Activated gamma-delta T cell treated with anti-CD3 and anti-CD28 coated beads, Interleukin-2, amount 50 U/mL, for 16 hours (primary cell): ENCODE measurements at regions not wholly inside any gene's neighbourhood (a gene's known extent, or its start where the extent isn't known, plus 50 kb on each side); places are given as distances from the start of the nearest gene placed in this dataset.
A peak's percentile ranks its signal among the peaks of the same experiment; 100 is the strongest.
"Not testable (repeated sequence)": the region's sequence is repeated elsewhere in the genome, so short reads cannot be mapped to it uniquely, and the experiment has no call there.

Experiments
- DNase-seq: peaks from one replicate; pipeline ENCODE4 v3.0.0-alpha.2; 2020; ENCODE audit warnings: low read depth

GRCh38 chr9:15113288-15113687 is 193.7 kb downstream of the TTC39B start:
- no peak for DNase-seq

- DNase-seq = no peak
Observed at GRCh38 chr9:15111071-15111470, 195.9 kb downstream of the TTC39B start.

- peak; percentile 5 for DNase-seq
Observed at GRCh38 chr9:15104826-15105420, 194.7 kb upstream of the FREM1 start.

DNA sequence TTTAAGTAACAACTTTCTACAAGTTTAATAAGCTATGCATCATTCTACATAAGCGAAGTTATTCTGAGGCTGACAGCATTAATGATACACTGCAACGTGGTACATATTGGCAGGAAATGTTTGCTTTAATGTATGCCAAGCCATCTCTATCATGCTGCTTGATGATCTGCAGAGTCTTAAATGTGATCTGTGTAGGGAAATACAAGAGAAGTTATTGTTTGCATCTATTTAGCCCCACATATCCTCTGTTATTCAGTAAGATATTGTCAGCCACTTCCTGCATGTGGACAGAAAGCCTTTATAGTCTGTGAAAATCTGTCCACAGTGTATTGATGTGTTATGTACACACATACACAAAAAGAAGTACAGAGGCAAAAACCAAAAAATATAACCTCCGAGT is 193.1 kb upstream of the FREM1 start:
- no peak for DNase-seq

DNA sequence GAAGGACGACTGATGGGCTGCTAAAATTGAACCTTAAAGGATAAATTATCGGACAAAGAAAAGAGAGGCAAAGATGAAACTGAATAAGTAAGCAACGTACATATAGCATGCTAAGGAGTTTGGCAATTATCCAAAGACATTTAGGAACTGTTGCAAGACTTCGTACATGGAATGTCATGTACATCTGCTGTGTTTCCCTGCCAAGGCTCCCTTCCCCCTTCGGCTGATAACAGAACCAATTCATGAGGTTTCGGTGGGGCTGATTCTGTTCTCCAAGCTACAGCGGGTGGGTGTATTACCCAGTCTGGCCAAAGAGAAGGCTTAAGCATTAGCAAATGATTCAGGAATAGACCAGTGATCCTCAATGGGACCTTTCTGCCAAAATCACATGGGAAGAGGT is 190.9 kb upstream of the FREM1 start:
- DNase-seq = no peak

- no peak for DNase-seq
Observed at GRCh38 chr9:15100571-15100970, 190.3 kb upstream of the FREM1 start.

DNA sequence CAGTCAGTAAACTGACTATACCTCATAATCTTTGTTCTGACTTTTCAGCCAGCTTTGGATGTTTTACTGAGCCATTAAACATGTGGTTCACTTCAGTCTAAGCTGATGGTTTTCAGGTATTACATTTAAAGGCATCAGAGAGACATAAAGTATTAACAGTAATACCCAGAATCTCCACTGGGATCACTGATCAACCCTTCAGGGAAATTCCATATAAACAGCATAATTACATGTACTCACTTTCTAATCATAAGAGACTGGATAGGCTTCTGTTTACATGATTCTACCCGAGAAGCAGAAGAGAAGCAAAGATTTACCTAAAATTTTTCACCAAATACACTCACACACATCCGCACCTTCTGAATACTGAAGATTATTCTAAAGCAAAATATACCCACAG is 186.7 kb upstream of the FREM1 start:
- no peak for DNase-seq

GRCh38 chr9:15086778-15087324 is 176.6 kb upstream of the FREM1 start:
- DNase-seq = no peak

DNA sequence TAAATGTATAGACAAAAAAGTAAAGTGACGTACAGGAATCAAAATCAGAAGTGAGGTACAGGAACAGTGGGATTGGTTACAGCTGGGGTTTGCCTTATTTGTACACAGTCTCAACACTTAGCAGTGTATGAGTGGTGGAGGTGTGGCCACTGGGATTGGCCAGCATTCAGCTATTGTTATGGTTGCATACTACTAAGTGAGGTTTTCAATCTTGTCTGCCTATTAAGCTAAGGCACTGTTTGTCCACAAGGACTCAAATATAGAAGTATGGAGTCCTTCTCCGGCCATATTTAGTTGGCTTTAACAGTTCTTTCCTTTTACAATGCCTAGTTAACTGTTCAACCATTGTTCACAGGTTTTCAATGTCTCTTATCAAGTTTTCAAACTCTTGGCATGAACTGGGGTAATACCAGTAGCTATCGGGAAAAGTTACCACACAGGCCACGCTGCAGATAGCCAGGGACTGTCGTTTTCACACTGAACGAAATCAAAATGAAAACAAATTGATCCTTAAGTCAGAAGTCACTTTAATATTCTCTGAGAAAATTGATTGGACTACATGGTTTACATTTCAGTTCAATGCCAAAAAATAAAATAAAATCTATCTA is 176.0 kb upstream of the FREM1 start:
- DNase-seq = no peak

GRCh38 chr9:15081021-15081753 is 171.0 kb upstream of the FREM1 start:
- no peak for DNase-seq

DNA sequence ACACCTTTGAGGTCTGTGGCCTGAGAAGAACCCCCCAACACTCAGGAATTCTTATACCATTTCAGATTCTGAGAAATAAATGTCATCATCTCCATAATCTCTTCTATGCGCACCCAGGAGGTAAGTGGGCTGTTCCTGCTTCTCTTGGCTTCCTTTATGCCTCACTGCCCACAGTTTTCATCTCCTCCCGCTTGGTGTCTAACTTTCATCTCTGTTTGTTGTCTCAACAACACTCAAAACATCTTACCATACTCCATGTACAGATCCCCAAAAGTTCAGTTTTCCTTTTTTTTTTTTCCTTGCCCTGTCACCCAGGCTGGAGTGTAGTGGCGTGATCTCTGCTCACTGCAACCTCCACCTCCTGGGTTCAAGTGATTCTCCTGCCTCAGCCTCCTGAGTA is 170.2 kb upstream of the FREM1 start:
- no peak for DNase-seq

GRCh38 chr9:15079989-15080388 is 169.8 kb upstream of the FREM1 start:
- no peak for DNase-seq

- no peak for DNase-seq
Observed at GRCh38 chr9:15077946-15078729, 167.9 kb upstream of the FREM1 start.

DNA sequence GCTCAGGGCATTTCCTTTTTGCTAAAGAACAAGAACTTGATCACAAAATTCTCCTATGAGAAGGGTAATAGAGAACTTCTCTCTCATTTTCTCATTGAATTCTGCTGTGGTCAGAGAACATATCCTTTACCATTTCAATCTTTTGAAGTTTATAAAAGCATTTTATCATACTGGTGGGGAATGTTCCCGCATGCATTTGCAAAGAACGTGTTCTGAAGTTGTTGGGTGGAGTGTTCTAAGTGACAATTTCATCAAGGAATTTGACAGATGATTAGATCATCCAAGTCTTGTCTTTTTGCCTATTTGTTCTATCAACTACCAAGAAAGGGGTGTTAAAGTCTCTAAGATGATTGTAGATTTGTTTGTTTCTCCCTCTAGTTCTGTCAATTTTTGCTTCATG is 163.4 kb upstream of the FREM1 start:
- no peak for DNase-seq

DNA sequence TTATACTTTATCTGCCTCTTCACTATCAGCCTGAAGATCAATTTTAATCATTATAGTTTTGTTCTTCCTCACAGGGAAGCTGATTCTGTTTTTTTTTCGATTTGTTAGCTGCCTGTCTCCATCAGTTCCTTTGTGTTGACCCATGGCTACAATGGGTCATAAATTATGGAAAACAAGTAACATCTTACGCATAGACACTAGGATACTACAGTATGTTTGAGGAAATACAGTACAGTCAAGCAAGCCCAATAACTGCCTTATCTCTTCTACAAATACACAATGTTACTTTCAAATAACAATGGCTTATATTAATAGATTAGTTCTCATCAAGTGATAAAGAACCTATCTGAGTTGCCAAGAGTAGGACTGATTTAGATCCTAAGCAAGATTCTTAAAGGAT is 160.5 kb upstream of the FREM1 start:
- DNase-seq = no peak

- no peak for DNase-seq
Observed at GRCh38 chr9:15069106-15069505, 158.9 kb upstream of the FREM1 start.

GRCh38 chr9:15068261-15068660 is 158.0 kb upstream of the FREM1 start:
- DNase-seq = no peak

DNA sequence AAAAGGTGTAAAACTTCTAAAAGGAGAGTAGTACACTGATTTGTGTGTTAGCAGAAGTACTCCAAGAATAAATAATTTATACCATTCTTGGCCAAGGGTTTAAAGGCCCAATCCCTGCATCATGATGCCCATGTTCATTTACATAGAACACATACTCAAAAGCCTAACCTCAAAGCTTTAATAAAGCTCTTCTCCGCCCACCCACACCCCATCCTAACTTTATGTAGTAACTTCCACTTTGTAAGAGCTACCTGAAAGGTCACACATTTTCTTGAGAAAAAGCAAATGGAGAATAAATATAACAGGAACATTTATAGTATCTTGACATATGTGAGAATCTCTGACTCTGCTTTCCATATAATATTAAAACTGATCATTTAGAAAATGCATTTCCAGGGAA is 148.8 kb upstream of the FREM1 start:
- no peak for DNase-seq

DNA sequence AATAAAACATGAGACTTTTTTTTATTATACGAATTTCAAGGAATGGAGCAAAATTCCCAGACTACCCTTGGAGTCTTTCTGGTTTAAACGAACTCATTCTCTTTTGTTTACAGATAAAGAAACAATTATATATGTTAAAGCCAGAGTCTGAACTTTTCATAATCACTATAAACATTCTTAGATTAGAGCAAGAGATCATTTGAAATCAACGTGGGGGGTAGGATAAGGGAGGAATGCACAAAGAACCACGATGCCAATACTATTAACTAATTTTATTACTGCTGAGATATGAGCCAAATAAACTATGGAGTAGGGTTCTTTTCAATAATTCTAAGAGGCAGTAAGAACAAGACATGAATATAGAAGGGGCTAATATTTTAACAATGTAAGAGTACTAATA is 148.0 kb upstream of the FREM1 start:
- no peak for DNase-seq

DNA sequence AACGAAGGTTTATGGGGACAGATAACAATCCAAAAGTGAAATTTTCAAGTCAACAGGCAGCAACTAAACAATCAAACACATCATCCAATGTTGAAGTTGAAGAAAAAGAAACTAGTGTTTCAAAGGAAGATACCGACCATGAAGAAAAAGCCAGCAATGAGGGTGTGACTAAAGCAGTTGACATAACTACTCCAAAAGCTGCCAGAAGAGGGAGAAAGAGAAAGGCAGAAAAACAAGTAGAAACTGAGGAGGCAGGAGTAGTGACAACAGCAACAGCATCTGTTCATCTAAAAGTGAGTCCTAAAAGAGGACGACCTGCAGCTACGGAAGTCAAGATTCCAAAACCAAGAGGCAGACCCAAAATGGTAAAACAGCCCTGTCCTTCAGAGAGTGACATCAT is 145.1 kb upstream of the FREM1 start:
- DNase-seq = not testable (repeated sequence)

DNA sequence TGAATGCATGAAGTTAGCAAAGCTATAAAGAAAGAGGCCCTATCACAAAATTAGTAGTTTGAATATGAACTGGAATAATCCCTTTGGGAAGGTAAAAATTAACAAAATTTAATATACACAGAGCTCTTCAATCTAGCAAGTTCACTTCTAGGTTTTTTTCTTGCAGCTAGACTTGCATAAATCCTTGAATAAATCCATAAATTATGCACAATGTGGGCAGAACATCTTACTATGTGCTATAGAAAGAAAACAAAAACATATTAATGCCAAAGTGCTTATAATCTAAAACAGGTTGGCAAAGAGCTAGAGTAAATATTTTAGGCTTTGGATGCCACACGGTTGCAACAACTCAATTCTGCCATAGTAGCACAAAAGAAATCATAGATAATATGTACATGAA is 138.5 kb upstream of the FREM1 start:
- no peak for DNase-seq

GRCh38 chr9:15047028-15047551 is 136.9 kb upstream of the FREM1 start:
- DNase-seq = no peak
